Dendritic cell treated with granulocyte-macrophage colony-stimulating factor and Interleukin-4, amounts not matched to agents 40 ng/mL and 50 ng/mL, for 4 days (primary cell): ENCODE measurements at regions not wholly inside any gene's neighbourhood (a gene's known extent, or its start where the extent isn't known, plus 50 kb on each side); places are given as distances from the start of the nearest gene placed in this dataset.
"Not testable (repeated sequence)": the region's sequence is repeated elsewhere in the genome, so short reads cannot be mapped to it uniquely, and the experiment has no call there.

Source experiments
- H3K27ac Mint-ChIP-seq: one replicate; pipeline ENCODE4 v1.8.0; 2022; ENCODE audit warnings: mild to moderate bottlenecking, mixed read lengths
- H3K27me3 Mint-ChIP-seq: one replicate; pipeline ENCODE4 v1.8.0; 2022; ENCODE audit warnings: mild to moderate bottlenecking, mixed read lengths
- H3K36me3 Mint-ChIP-seq: one replicate; pipeline ENCODE4 v1.8.0; 2022; ENCODE audit warnings: low read depth, mixed read lengths
- H3K4me1 Mint-ChIP-seq: one replicate; pipeline ENCODE4 v1.8.0; 2022; ENCODE audit warnings: low read depth, mixed read lengths
- H3K4me3 Mint-ChIP-seq: one replicate; pipeline ENCODE4 v1.8.0; 2022; ENCODE audit warnings: mild to moderate bottlenecking, moderate library complexity, mixed read lengths
- H3K9me3 Mint-ChIP-seq: one replicate; pipeline ENCODE4 v1.8.0; 2022; ENCODE audit warnings: mixed read lengths
- intact Hi-C: fragments of 100-400 bp; cut with micrococcal nuclease; formaldehyde crosslinking; loops from one replicate; pipeline ENCODE4 v1.15.0; 2022

DNA sequence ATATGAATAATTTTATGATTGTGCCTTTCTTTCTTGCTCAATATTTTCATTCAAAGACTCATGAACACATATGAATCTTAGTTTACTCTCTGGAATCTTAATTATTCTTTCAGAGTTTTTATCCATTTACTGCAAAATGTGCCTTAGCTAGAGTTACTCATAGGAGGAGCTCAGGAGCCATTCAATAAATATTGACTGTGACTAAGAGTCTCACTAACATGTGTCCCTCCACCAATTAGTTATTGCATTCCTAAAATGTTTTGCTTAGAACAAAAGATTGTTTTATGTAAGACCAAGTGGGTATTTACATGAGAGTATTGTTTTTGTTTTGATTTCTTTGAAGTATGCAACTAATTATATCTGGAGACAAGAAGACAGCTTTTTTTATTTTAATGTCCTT, 218.4 kb upstream of the MAST4 start:
- no peak overlapping the region for H3K27ac Mint-ChIP-seq
- peaks cover 12% of the 10 kb centered on the region for H3K9me3 Mint-ChIP-seq
- H3K4me1 Mint-ChIP-seq = no peaks in the 10 kb centered on the region
- peaks cover 2% of the 10 kb centered on the region for H3K27me3 Mint-ChIP-seq
- no peaks in the 10 kb centered on the region for H3K36me3 Mint-ChIP-seq
- intact Hi-C loops = no loop called here
- no peak overlapping the region for H3K4me3 Mint-ChIP-seq

DNA sequence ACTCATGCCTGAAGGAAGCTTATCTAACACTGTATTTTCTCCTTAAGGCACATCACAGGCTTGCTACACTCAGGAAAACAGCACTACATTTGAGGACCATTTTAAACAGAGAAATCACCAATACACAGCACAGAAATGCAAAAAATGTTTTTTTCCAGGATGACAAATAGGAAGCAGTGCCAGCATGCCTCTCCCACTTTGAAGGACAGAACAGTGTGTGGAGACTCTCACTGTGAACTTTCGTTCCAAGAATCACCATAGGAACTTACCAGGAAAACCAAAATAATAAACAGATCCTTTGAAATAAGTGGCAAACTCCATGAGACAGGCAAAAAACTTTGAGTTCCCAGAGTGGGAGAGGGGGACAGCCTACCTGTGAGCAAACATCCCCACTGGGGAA, 217.8 kb upstream of the MAST4 start:
- Mint-ChIP-seq H3K36me3 (no peaks in the 10 kb centered on the region), H3K9me3 (peaks cover 12% of the 10 kb centered on the region), H3K4me3 (no peak overlapping the region), H3K4me1 (no peaks in the 10 kb centered on the region), H3K27ac (no peak overlapping the region), H3K27me3 (peaks cover 2% of the 10 kb centered on the region)
- intact Hi-C loops = no loop called here

DNA sequence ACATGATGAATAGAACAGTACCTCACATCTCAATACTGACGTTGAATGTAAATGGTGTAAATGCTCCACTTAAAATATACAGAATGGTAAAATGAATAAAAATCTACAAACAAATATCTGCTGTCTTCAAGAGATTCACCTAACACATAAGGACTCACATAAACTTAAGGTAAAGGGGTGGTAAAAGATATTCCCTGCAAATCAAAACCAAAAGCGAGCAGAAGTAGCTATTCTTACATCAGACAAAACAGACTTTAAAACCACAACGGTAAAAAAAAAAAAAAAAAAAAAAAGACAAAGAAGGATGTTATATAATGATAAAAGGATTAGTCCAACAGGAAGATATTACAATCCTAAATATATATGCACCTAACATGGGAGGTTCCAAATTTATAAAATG, 214.0 kb upstream of the MAST4 start:
- H3K4me1 Mint-ChIP-seq = no peaks in the 10 kb centered on the region

DNA sequence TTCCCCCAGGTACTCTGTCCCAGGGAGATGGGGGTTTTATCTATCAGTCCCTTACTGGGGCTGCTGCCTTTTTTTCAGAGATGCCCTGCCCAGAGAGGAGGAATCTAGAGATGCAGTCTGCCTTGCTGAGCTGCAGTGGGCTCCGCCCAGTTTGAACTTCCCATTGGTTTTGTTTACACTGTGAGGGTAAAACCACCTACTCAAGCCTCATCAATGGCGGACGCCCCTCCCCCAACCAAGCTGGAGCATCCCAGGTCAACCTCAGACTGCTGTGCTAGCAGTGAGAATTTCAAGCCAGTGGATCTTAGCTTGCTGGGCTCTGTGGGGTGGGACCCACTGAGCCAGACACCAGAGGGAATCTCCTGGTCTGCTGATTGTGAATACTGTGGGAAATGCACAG, 191.0 kb upstream of the MAST4 start:
- H3K27me3 Mint-ChIP-seq, H3K4me3 Mint-ChIP-seq, H3K36me3 Mint-ChIP-seq, H3K27ac Mint-ChIP-seq, H3K4me1 Mint-ChIP-seq, intact Hi-C loops, H3K9me3 Mint-ChIP-seq: not testable (repeated sequence)

More for the DNA sequence above, 214.0 kb upstream of the MAST4 start:
- no peak overlapping the region for H3K4me3 Mint-ChIP-seq
- H3K27me3 Mint-ChIP-seq = peaks cover 2% of the 10 kb centered on the region
- H3K27ac Mint-ChIP-seq = no peak overlapping the region
- no peaks in the 10 kb centered on the region for H3K36me3 Mint-ChIP-seq
- peaks cover 17% of the 10 kb centered on the region for H3K9me3 Mint-ChIP-seq
- intact Hi-C loops = no loop called here

DNA sequence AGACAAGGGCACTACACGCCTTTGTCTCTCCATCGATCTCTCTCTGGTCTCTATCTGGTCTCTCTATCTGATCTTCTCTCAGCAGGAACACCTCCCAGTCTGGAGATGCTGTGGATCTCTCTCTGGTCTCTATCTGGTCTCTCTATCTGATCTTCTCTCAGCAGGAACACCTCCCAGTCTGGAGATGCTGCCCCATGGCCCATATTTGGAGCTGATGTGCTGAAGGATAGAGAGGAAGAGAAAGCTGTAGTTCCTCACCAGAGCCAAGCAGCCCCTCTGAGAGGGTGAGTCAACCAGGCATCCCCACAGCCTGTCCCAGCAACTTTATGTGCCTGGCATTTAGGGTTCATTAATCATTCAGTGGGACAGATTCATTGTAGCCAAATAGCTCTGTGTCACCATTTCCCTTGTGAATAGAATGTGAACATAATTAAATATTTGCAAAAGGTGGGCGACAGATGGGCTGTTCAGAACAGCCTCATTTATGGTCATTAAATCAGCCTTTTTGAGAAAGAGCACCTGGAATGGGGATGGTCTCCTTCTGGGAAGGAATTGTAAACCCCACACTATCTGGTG, 189.3 kb upstream of the MAST4 start:
- Mint-ChIP-seq H3K27me3 (no peaks in the 10 kb centered on the region), H3K27ac (no peak overlapping the region), H3K4me1 (no peaks in the 10 kb centered on the region), H3K36me3 (no peaks in the 10 kb centered on the region), H3K9me3 (no peaks in the 10 kb centered on the region), H3K4me3 (no peak overlapping the region)
- intact Hi-C loops = no loop called here

DNA sequence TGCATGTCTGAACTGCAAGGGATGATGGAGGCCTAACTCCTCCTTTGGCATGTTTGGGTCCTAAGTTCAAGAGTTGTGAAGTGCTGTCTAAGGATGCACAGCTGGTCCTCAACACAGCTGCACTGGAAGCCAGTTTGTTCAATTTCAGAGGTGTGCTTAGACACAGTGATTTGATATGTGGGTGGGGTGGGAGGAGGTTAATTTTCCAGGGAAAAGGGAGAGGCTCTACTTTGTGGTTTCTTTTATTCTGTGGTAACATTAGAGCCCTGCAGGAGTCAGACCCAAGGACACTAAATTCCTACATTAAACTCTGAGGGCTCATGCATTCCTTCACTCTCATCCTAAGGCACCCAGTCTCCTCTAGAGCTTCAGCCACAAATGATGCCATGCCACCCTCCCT, 188.4 kb upstream of the MAST4 start:
- H3K27me3 Mint-ChIP-seq = no peaks in the 10 kb centered on the region
- no peak overlapping the region for H3K4me3 Mint-ChIP-seq
- intact Hi-C loops = no loop called here
- no peak overlapping the region for H3K27ac Mint-ChIP-seq
- H3K4me1 Mint-ChIP-seq = no peaks in the 10 kb centered on the region
- H3K36me3 Mint-ChIP-seq = no peaks in the 10 kb centered on the region
- H3K9me3 Mint-ChIP-seq = no peaks in the 10 kb centered on the region

DNA sequence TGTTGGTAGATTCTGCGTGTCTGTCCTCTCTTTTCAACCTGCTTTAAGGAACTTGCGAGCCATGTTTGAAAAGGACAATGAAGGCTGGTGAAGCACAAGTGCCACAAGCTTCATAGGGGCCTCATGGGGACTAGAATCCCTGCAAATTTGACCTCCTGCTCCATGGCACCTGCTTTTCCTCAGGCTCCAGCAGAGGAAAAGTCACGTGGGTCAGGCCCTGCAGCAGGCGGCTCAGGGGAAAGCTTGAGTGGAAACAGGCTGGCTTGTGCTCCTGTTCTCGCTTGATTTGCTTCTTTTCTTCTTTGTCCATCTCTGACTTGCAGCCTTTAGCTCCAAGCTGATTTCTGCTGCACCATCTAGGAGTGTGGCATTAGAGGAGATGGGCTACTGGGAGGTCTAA, 187.6 kb upstream of the MAST4 start:
- Mint-ChIP-seq H3K4me1 (no peaks in the 10 kb centered on the region), H3K27ac (no peak overlapping the region)

DNA sequence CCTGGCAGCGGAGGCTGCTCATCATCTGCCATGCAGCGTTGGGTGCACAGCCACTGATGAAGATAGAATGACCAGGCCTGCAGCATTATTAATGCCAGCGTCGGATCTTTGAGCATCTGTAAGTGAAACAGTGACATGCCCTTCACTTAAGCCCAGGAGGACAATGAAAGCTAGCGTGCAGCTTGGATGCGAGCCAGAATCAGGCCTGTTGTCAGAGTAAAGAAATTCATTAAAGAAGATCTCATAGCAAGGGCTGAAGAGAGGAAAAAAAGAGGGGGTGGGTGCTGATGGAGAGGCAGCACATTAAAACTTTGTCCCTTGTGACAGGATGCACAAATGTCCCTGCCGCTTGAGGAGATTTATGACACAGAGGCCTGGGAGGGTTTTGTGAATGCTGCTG, 186.1 kb upstream of the MAST4 start:
- Mint-ChIP-seq H3K27ac (no peak overlapping the region), H3K4me3 (no peak overlapping the region), H3K27me3 (no peaks in the 10 kb centered on the region), H3K9me3 (no peaks in the 10 kb centered on the region), H3K4me1 (no peaks in the 10 kb centered on the region), H3K36me3 (no peaks in the 10 kb centered on the region)
- intact Hi-C loops = no loop called here

More for the DNA sequence above, 187.6 kb upstream of the MAST4 start:
- Mint-ChIP-seq H3K36me3 (no peaks in the 10 kb centered on the region), H3K9me3 (no peaks in the 10 kb centered on the region), H3K27me3 (no peaks in the 10 kb centered on the region), H3K4me3 (no peak overlapping the region)
- intact Hi-C loops = no loop called here

DNA sequence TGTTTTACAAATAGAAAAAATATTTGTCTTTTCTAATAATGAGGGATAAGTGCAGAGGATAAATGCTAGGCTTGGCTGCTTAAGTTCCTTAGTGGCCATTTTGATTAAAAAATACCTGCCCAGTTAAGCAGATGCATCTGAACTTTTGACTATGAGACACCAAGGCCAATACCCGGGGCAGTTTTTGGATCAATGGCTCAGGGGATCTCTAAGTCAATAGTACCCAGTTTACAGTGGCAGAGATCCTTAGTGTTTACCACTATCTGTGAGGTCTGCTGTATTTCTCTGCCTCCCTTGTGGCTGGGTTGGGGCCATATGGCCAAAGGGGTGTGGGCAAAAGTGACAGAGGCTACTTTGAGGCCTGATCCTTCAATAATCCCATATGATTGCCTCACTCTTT, 184.5 kb upstream of the MAST4 start:
- H3K4me3 Mint-ChIP-seq = no peak overlapping the region
- H3K27ac Mint-ChIP-seq = no peak overlapping the region
- no peaks in the 10 kb centered on the region for H3K36me3 Mint-ChIP-seq
- no peaks in the 10 kb centered on the region for H3K4me1 Mint-ChIP-seq
- no peaks in the 10 kb centered on the region for H3K9me3 Mint-ChIP-seq
- H3K27me3 Mint-ChIP-seq = no peaks in the 10 kb centered on the region
- intact Hi-C loops = no loop called here

DNA sequence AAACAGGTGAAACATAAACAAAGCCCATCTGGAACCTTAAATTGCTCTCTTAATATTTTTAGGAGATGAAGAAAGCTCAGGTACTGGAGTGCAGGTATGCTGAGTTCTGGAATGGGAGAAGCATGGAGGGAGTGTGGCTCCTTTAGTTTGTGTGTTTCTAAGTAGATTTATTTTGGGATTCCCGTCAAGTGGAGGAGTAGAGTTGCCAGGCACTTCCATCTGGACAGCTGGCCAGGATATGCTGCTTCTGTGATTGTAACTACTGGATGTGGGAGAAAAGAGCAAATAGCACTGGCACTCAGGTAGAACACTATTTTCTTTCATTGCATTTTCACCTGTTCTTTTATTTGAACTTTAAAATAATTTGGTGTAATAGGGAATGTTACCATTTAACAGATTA, 182.3 kb upstream of the MAST4 start:
- Mint-ChIP-seq H3K36me3 (no peaks in the 10 kb centered on the region), H3K4me1 (no peaks in the 10 kb centered on the region), H3K9me3 (no peaks in the 10 kb centered on the region), H3K27ac (no peak overlapping the region), H3K27me3 (no peaks in the 10 kb centered on the region), H3K4me3 (no peak overlapping the region)
- intact Hi-C loops = no loop called here

DNA sequence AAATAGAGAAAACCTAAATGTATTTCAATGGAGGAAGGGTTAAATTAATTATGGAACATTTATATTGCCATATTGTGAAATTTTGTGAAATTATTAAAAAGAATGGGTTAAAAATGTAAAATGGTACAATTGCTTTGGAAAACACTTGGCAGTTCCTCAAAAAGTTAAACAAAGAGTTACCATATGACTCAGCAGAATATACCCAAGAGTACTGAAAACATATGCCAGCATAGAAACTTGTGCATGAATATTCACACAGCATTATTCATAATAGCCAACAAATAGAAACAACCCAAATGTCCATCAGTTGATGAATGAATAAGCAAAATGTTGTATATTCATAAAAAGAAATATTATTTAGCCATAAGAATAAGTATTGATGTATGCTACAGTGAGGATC, 181.0 kb upstream of the MAST4 start:
- Mint-ChIP-seq H3K9me3 (no peaks in the 10 kb centered on the region), H3K4me1 (no peaks in the 10 kb centered on the region), H3K27me3 (no peaks in the 10 kb centered on the region), H3K27ac (no peak overlapping the region), H3K4me3 (no peak overlapping the region), H3K36me3 (no peaks in the 10 kb centered on the region)
- intact Hi-C loops = no loop called here

DNA sequence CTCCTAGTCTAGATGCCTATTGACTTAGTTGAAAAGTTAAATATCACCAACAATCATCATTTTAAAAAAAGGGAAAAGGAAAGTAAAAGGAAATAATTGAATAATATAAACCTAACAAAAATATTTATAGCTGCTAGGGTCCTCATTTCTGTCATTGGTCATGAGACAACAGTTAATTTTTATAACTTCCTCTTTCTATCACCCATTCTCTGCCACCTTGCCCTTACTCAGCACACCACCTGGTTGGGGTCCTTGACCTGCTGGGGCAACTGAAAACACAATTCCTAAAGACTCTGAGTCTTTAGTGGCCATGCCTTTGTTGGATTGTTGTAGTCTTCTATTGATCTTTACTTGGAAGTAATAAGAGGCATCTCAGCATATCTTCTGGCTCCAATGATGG, 179.5 kb upstream of the MAST4 start:
- intact Hi-C loops = no loop called here
- Mint-ChIP-seq H3K4me1 (peaks cover 6% of the 10 kb centered on the region), H3K36me3 (no peaks in the 10 kb centered on the region)

DNA sequence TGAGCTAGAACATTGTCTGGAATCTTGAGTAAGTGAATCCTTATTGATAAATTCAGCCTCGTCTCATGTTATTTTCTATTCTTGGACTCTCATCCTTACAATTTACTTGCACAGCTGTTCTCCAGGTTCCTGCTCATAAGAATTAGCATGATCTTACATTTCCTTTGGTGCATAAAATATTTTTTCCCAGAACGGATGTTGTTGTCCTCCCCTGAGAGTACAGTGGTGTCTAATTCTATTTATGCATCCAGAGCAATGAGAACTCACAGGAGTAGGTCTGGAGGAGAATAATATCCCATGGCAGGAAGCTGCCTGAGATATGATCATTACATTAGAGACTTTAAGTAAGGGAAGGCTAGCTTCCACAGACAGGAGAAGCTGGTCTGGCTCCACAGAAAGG, 178.4 kb upstream of the MAST4 start:
- no peaks in the 10 kb centered on the region for H3K27me3 Mint-ChIP-seq
- H3K36me3 Mint-ChIP-seq = no peaks in the 10 kb centered on the region
- H3K27ac Mint-ChIP-seq = no peak overlapping the region
- intact Hi-C loops = no loop called here
- peaks cover 6% of the 10 kb centered on the region for H3K4me1 Mint-ChIP-seq
- peaks cover 10% of the 10 kb centered on the region for H3K9me3 Mint-ChIP-seq
- H3K4me3 Mint-ChIP-seq = no peak overlapping the region

More for the DNA sequence above, 179.5 kb upstream of the MAST4 start:
- H3K27me3 Mint-ChIP-seq = no peaks in the 10 kb centered on the region
- peaks cover 10% of the 10 kb centered on the region for H3K9me3 Mint-ChIP-seq
- no peak overlapping the region for H3K27ac Mint-ChIP-seq
- H3K4me3 Mint-ChIP-seq = no peak overlapping the region

DNA sequence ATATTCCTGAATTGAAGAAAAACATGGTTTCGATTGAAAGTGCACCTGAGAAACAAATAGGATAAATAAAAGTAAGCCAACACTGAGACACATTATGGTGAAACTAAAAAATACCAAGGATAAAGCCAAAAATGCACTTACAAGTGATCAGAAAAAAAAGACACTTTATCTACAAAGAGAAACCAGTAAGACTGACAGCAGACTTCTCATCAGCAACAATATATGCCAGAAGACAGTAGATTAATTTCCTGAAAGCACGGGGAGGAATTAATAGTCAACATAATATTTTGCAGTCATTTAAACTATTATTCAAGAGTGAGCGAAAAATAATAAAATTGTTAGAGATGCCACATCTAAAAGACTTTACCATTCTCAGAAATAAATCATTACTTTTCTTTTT, 172.7 kb upstream of the MAST4 start:
- Mint-ChIP-seq H3K4me3 (no peak overlapping the region), H3K9me3 (peaks cover 21% of the 10 kb centered on the region), H3K4me1 (peaks cover 6% of the 10 kb centered on the region), H3K36me3 (no peaks in the 10 kb centered on the region), H3K27ac (no peak overlapping the region), H3K27me3 (no peaks in the 10 kb centered on the region)
- intact Hi-C loops = no loop called here

DNA sequence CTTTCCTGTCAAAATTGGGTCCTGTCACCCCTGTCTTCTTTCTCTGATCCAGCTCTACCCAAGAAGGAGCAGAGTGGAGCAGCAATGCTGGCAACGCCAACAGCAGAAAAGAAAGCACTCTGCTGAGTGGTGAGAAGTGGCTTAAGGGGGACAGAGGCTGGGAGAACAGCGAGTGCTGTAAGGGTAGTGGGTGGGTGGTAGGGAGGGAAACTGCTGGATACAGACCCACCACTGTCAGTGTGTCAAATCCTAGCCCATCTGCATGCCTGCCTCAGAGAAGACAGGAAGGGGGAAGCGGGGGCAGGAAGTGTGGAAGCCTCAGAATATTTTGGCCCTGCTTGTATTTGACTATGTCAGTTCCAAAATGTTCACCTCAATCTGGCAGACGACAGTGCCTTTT, 170.4 kb upstream of the MAST4 start:
- intact Hi-C loops = no loop called here
- Mint-ChIP-seq H3K36me3 (no peaks in the 10 kb centered on the region), H3K27me3 (no peaks in the 10 kb centered on the region), H3K4me1 (peaks cover 4% of the 10 kb centered on the region), H3K9me3 (peaks cover 19% of the 10 kb centered on the region), H3K4me3 (no peak overlapping the region), H3K27ac (no peak overlapping the region)
